ENCODE measurements at regions not wholly inside any gene's neighbourhood (a gene's known extent, or its start where the extent isn't known, plus 50 kb on each side); places are given as distances from the start of the nearest gene placed in this dataset.

DNA sequence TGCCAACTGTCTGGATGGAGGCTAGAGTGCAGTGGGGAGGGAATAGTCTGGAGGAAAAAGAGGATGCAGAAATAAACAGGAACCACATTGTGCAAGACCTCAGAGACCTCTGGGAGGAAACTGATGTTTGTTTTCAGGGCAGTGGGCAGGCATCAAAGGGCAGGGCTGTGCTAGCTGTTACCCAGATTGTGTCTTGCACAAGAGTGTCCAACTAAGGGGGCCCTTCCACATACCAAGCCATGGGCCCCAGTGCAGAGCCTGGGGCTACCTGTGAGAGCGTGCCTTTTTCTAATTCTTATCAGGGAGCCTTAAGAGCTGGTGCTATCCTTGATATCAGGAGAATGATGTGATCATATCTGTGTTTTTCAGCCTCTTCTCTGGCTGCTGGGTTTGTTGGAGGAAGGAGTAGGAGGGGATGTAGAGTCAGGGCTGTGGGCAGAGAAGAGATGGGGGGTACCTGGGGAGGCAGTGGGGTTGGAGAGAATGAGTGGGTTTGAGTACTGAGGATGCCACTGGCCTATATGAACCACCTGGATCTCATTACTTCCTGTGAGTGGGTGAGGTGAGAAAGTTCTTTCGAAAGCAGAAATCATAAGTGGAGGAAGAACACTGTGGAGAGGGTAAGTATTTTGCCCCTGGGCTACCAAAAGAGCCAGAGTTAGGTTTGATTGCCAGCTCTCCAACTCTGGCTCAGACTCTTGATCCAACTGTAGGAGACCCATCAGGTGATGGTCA is 259.2 kb upstream of the CRY1 start (continued):
- TF ChIP-seq, protein P1, sequence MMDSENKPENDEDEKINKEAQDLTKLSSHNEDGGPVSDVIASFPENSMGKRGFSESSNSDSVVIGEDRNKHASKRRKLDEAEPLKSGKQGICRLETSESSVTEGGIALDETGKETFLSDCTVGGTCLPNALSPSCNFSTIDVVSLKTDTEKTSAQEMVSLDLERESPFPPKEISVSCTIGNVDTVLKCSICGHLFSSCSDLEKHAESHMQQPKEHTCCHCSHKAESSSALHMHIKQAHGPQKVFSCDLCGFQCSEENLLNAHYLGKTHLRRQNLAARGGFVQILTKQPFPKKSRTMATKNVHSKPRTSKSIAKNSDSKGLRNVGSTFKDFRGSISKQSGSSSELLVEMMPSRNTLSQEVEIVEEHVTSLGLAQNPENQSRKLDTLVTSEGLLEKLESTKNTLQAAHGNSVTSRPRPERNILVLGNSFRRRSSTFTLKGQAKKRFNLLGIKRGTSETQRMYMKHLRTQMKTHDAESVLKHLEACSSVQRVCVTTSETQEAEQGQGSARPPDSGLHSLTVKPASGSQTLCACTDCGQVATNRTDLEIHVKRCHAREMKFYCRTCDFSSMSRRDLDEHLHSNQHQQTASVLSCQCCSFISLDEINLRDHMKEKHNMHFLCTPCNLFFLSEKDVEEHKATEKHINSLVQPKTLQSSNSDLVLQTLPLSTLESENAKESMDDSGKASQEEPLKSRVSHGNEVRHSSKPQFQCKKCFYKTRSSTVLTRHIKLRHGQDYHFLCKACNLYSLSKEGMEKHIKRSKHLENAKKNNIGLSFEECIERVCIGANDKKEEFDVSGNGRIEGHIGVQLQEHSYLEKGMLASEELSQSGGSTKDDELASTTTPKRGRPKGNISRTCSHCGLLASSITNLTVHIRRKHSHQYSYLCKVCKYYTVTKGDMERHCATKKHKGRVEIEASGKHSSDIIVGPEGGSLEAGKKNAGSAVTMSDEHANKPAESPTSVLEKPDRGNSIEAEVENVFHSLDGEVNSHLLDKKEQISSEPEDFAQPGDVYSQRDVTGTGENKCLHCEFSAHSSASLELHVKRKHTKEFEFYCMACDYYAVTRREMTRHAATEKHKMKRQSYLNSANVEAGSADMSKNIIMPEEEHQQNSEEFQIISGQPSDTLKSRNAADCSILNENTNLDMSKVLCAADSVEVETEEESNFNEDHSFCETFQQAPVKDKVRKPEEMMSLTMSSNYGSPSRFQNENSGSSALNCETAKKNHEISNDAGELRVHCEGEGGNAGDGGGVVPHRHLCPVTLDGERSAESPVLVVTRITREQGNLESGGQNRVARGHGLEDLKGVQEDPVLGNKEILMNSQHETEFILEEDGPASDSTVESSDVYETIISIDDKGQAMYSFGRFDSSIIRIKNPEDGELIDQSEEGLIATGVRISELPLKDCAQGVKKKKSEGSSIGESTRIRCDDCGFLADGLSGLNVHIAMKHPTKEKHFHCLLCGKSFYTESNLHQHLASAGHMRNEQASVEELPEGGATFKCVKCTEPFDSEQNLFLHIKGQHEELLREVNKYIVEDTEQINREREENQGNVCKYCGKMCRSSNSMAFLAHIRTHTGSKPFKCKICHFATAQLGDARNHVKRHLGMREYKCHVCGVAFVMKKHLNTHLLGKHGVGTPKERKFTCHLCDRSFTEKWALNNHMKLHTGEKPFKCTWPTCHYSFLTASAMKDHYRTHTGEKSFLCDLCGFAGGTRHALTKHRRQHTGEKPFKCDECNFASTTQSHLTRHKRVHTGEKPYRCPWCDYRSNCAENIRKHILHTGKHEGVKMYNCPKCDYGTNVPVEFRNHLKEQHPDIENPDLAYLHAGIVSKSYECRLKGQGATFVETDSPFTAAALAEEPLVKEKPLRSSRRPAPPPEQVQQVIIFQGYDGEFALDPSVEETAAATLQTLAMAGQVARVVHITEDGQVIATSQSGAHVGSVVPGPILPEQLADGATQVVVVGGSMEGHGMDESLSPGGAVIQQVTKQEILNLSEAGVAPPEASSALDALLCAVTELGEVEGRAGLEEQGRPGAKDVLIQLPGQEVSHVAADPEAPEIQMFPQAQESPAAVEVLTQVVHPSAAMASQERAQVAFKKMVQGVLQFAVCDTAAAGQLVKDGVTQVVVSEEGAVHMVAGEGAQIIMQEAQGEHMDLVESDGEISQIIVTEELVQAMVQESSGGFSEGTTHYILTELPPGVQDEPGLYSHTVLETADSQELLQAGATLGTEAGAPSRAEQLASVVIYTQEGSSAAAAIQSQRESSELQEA (CRISPR knock-in tag; IDR thresholded peaks at IDR 0.05; ENCODE audit: not compliant biosample characterization): no peak
- TF ChIP-seq NFIB (CRISPR knock-in tag; IDR thresholded peaks at IDR 0.05; ENCODE audit: borderline replicate concordance): no peak
- TF ChIP-seq, protein P2, sequence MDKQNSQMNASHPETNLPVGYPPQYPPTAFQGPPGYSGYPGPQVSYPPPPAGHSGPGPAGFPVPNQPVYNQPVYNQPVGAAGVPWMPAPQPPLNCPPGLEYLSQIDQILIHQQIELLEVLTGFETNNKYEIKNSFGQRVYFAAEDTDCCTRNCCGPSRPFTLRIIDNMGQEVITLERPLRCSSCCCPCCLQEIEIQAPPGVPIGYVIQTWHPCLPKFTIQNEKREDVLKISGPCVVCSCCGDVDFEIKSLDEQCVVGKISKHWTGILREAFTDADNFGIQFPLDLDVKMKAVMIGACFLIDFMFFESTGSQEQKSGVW (CRISPR knock-in tag; IDR thresholded peaks at IDR 0.05; ENCODE audit: borderline replicate concordance): no peak
- peak; percentile 90 for TF ChIP-seq RCOR2 (CRISPR knock-in tag; IDR thresholded peaks at IDR 0.05)
- TF ChIP-seq ZNF17 (CRISPR knock-in tag; IDR thresholded peaks at IDR 0.05): no peak
- TF ChIP-seq NRL (CRISPR knock-in tag; IDR thresholded peaks at IDR 0.05; ENCODE audit: borderline replicate concordance): no peak
- TF ChIP-seq, protein P3, sequence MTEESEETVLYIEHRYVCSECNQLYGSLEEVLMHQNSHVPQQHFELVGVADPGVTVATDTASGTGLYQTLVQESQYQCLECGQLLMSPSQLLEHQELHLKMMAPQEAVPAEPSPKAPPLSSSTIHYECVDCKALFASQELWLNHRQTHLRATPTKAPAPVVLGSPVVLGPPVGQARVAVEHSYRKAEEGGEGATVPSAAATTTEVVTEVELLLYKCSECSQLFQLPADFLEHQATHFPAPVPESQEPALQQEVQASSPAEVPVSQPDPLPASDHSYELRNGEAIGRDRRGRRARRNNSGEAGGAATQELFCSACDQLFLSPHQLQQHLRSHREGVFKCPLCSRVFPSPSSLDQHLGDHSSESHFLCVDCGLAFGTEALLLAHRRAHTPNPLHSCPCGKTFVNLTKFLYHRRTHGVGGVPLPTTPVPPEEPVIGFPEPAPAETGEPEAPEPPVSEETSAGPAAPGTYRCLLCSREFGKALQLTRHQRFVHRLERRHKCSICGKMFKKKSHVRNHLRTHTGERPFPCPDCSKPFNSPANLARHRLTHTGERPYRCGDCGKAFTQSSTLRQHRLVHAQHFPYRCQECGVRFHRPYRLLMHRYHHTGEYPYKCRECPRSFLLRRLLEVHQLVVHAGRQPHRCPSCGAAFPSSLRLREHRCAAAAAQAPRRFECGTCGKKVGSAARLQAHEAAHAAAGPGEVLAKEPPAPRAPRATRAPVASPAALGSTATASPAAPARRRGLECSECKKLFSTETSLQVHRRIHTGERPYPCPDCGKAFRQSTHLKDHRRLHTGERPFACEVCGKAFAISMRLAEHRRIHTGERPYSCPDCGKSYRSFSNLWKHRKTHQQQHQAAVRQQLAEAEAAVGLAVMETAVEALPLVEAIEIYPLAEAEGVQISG (CRISPR knock-in tag; IDR thresholded peaks at IDR 0.05): peak; percentile 76
- TF ChIP-seq PTBP1 (IDR thresholded peaks at IDR 0.05; ENCODE audit: low read depth, low read length, poor library complexity, severe bottlenecking): no peak
- no peak for TF ChIP-seq RFX1 (IDR thresholded peaks at IDR 0.05)
- TF ChIP-seq, protein P4, sequence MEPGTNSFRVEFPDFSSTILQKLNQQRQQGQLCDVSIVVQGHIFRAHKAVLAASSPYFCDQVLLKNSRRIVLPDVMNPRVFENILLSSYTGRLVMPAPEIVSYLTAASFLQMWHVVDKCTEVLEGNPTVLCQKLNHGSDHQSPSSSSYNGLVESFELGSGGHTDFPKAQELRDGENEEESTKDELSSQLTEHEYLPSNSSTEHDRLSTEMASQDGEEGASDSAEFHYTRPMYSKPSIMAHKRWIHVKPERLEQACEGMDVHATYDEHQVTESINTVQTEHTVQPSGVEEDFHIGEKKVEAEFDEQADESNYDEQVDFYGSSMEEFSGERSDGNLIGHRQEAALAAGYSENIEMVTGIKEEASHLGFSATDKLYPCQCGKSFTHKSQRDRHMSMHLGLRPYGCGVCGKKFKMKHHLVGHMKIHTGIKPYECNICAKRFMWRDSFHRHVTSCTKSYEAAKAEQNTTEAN (CRISPR knock-in tag; conservative IDR thresholded peaks at IDR 0.05): peak; percentile 94
- no peak for TF ChIP-seq ZNF446 (CRISPR knock-in tag; IDR thresholded peaks at IDR 0.05)
- peak; percentile 91 for TF ChIP-seq SP5 (CRISPR knock-in tag; IDR thresholded peaks at IDR 0.05; ENCODE audit: borderline replicate concordance, low read depth)
- TF ChIP-seq PHF5A (CRISPR knock-in tag; IDR thresholded peaks at IDR 0.05; ENCODE audit: low read depth, unreplicated experiment): peak; percentile 64
- no peak for TF ChIP-seq ZNF572 (CRISPR knock-in tag; IDR thresholded peaks at IDR 0.05)
- TF ChIP-seq, protein P5, sequence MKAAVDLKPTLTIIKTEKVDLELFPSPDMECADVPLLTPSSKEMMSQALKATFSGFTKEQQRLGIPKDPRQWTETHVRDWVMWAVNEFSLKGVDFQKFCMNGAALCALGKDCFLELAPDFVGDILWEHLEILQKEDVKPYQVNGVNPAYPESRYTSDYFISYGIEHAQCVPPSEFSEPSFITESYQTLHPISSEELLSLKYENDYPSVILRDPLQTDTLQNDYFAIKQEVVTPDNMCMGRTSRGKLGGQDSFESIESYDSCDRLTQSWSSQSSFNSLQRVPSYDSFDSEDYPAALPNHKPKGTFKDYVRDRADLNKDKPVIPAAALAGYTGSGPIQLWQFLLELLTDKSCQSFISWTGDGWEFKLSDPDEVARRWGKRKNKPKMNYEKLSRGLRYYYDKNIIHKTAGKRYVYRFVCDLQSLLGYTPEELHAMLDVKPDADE (CRISPR knock-in tag; IDR thresholded peaks at IDR 0.05): no peak
